K562 (cell line): ENCODE measurements at regions not wholly inside any gene's neighbourhood (a gene's known extent, or its start where the extent isn't known, plus 50 kb on each side); places are given as distances from the start of the nearest gene placed in this dataset.
A peak's percentile ranks its signal among the peaks of the same experiment; 100 is the strongest.

Source experiments
- DACH1 ChIP-seq: fragments of 450-650 bp; IDR thresholded peaks from 2 replicates; pipeline ENCODE4 v1.6.1; 2018; ENCODE audit not compliant: partially characterized antibody
- DDX20 ChIP-seq: fragments of 450-650 bp; IDR thresholded peaks from 2 replicates; pipeline ENCODE4 v1.6.1; 2016; ENCODE audit warnings: missing genetic modification characterization, low read depth, mild to moderate bottlenecking, missing compliant biosample characterization, moderate library complexity
- GATAD2B ChIP-seq: fragments of 450-650 bp; IDR thresholded peaks from 2 replicates; pipeline ENCODE4 v1.6.1; 2017; ENCODE audit warnings: mild to moderate bottlenecking, borderline replicate concordance
- L3MBTL2 ChIP-seq: fragments of 450-650 bp; IDR thresholded peaks from 2 replicates; pipeline ENCODE4 v1.6.1; 2016; ENCODE audit warnings: mild to moderate bottlenecking, moderate library complexity
- MCM2 ChIP-seq: fragments of 450-650 bp; IDR thresholded peaks from 2 replicates; pipeline ENCODE4 v1.6.1; 2017; ENCODE audit warnings: low read depth, mild to moderate bottlenecking
- PHF21A ChIP-seq: fragments of 450-650 bp; IDR thresholded peaks from 2 replicates; pipeline ENCODE4 v1.6.1; 2017; ENCODE audit warnings: low read depth, borderline replicate concordance
- PHTF2 ChIP-seq: fragments of 250-450 bp; sonication (Bioruptor Pico); IDR thresholded peaks from 2 replicates; pipeline ENCODE4 v1.5.0; 2021; ENCODE audit warnings: mild to moderate bottlenecking
- PRMT5 ChIP-seq: sonication (generic); formaldehyde crosslinking; IDR thresholded peaks from 2 replicates; pipeline ENCODE4 v1.5.0; 2020; ENCODE audit warnings: missing genetic modification reagents
- SMAD1 ChIP-seq: fragments of 150-350 bp; IDR thresholded peaks from 2 replicates; pipeline ENCODE4 v1.6.1; 2014; ENCODE audit warnings: low read length, low read depth; ENCODE audit not compliant: partially characterized antibody
- ZNF121 ChIP-seq: sonication (generic); formaldehyde crosslinking; conservative IDR thresholded peaks from 2 replicates; pipeline ENCODE4 v1.8.0; 2022; ENCODE audit warnings: missing genetic modification reagents
- ZNF253 ChIP-seq: fragments of 250-450 bp; sonication (Bioruptor Pico); conservative IDR thresholded peaks from 2 replicates; pipeline ENCODE4 v1.6.1; 2021; ENCODE audit warnings: mild to moderate bottlenecking
- ZNF431 ChIP-seq: sonication (generic); formaldehyde crosslinking; IDR thresholded peaks from 2 replicates; pipeline ENCODE4 v1.8.0; 2022; ENCODE audit warnings: mild to moderate bottlenecking, missing genetic modification reagents
- TF ChIP-seq, protein P1 (sequence below), 2 experiments: fragments of 450-650 bp; IDR thresholded peaks; 2 replicates each; pipeline ENCODE4 v1.6.1; 2016; ENCODE audit warnings: mild to moderate bottlenecking in 2 of 2, borderline replicate concordance in 1 of 2, low read depth in 1 of 2, moderate library complexity in 1 of 2
- TF ChIP-seq, protein P2 (sequence below): fragments of 150-350 bp; IDR thresholded peaks from 2 replicates; pipeline ENCODE4 v1.6.1; 2014; ENCODE audit warnings: low read depth, mild to moderate bottlenecking, low read length, borderline replicate concordance

DNA sequence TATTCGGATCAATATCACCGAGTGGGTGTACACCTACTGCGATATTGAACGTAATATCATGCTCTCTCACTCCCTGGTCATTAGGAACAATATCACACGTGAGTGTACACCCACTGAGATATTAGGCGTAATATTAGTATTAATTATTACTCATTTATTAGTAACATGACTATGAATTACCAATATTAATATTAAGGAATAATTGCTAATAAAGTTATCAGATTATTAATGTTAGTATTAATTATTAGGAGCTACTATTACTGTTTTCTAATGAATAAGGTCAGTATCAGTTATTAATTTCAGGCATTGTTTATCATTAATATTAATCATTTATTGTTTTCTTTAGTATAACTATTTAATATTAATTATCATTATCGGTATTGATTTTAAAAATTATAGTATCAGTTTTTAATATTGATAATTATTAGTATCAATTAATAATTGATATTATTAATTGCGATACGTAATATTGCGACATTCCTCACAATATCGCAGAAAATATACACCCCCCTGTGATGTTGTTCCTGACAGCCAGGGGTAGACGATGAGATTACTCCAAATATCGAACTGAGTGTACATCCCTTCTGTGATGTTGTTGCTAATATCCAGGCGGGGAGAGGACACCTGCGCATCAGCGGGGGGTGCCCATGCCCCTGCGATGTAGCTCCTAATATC lies 84.2 kb downstream of the DAPL1 start (continued):
- TF ChIP-seq, protein P1, sequence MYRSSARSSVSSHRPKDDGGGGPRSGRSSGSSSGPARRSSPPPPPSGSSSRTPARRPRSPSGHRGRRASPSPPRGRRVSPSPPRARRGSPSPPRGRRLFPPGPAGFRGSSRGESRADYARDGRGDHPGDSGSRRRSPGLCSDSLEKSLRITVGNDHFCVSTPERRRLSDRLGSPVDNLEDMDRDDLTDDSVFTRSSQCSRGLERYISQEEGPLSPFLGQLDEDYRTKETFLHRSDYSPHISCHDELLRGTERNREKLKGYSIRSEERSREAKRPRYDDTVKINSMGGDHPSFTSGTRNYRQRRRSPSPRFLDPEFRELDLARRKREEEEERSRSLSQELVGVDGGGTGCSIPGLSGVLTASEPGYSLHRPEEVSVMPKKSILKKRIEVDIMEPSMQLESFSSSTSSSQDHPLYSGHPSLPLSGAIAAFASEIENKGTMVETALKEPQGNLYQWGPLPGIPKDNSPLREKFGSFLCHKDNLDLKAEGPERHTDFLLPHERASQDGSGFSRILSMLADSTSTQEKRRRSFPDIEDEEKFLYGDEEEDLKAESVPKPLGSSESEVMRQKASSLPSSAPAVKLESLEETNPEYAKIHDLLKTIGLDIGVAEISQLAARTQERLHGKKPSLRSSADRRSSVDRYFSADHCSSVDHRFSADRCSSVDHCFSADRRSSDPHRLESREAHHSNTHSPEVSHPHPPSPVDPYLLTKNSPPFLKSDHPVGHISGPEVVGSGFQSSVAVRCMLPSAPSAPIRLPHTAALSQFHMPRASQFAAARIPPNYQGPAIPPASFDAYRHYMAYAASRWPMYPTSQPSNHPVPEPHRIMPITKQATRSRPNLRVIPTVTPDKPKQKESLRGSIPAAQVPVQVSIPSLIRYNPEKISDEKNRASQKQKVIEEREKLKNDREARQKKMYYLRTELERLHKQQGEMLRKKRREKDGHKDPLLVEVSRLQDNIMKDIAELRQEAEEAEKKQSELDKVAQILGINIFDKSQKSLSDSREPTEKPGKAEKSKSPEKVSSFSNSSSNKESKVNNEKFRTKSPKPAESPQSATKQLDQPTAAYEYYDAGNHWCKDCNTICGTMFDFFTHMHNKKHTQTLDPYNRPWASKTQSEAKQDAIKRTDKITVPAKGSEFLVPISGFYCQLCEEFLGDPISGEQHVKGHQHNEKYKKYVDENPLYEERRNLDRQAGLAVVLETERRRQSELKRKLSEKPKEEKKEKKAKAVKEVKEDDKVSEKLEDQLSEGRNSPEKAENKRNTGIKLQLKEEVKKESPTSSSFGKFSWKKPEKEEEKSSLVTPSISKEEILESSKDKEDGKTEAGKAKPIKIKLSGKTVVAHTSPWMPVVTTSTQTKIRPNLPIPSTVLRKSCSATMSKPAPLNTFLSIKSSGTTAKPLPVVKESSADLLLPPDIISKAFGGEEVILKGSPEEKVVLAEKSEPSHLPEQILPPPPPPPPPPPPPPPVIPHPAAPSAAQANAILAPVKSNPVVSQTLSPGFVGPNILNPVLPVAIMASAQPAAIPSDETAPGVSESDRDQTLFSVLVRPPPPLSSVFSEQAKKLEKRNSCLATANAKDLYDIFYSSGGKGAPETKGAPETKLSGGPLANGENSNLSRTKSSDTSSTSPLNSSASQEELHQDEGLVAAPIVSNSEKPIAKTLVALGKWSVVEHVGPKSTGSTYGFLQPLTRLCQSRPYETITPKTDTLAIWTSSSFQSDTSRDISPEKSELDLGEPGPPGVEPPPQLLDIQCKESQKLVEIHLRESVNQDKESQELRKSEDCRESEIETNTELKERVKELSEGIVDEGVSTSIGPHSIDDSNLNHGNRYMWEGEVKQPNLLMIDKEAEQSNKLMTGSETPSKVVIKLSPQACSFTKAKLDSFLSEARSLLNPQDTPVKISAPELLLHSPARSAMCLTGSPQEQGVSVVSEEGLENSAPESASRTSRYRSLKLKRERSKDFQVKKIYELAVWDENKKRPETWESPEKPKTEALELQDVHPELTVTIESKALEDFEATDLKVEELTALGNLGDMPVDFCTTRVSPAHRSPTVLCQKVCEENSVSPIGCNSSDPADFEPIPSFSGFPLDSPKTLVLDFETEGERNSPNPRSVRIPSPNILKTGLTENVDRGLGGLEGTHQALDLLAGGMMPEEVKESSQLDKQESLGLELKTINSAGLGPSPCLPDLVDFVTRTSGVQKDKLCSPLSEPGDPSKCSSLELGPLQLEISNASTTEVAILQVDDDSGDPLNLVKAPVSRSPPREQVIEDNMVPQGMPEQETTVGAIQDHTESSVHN (IDR thresholded peaks at IDR 0.05; ENCODE audit: borderline replicate concordance in 1 of 2, low read depth in 1 of 2) = no peak
- TF ChIP-seq PRMT5 (CRISPR knock-in tag) = peak; percentile 51; the same call in 1 of the 2 replicates
- no peak for TF ChIP-seq MCM2
- no peak for TF ChIP-seq SMAD1
- TF ChIP-seq GATAD2B = peak; percentile 25; the same call in 1 of the 2 replicates
- TF ChIP-seq PHTF2 (CRISPR knock-in tag) = no peak
- TF ChIP-seq DACH1 = peak; percentile 99
- TF ChIP-seq, protein P2, sequence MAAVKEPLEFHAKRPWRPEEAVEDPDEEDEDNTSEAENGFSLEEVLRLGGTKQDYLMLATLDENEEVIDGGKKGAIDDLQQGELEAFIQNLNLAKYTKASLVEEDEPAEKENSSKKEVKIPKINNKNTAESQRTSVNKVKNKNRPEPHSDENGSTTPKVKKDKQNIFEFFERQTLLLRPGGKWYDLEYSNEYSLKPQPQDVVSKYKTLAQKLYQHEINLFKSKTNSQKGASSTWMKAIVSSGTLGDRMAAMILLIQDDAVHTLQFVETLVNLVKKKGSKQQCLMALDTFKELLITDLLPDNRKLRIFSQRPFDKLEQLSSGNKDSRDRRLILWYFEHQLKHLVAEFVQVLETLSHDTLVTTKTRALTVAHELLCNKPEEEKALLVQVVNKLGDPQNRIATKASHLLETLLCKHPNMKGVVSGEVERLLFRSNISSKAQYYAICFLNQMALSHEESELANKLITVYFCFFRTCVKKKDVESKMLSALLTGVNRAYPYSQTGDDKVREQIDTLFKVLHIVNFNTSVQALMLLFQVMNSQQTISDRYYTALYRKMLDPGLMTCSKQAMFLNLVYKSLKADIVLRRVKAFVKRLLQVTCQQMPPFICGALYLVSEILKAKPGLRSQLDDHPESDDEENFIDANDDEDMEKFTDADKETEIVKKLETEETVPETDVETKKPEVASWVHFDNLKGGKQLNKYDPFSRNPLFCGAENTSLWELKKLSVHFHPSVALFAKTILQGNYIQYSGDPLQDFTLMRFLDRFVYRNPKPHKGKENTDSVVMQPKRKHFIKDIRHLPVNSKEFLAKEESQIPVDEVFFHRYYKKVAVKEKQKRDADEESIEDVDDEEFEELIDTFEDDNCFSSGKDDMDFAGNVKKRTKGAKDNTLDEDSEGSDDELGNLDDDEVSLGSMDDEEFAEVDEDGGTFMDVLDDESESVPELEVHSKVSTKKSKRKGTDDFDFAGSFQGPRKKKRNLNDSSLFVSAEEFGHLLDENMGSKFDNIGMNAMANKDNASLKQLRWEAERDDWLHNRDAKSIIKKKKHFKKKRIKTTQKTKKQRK = no peak
- TF ChIP-seq ZNF253 = no peak
- 0 out of 2 replicates have a peak, but pooled peaks have one; percentile 16 for TF ChIP-seq ZNF121 (CRISPR knock-in tag)
- TF ChIP-seq PHF21A = no peak
- TF ChIP-seq L3MBTL2 = no peak
- no peak for TF ChIP-seq DDX20 (tag)
- TF ChIP-seq ZNF431 (CRISPR knock-in tag) = peak; percentile 62; the same call in 1 of the 2 replicates
